K562 (cell line): ENCODE measurements at regions not wholly inside any gene's neighbourhood (a gene's known extent, or its start where the extent isn't known, plus 50 kb on each side); places are given as distances from the start of the nearest gene placed in this dataset.

ENCODE experiments used
- C11orf30 ChIP-seq: fragments of 450-650 bp; IDR thresholded peaks from 2 replicates; pipeline ENCODE4 v1.6.1; 2016; ENCODE audit warnings: low read depth, mild to moderate bottlenecking
- CHAMP1 ChIP-seq: fragments of 450-650 bp; IDR thresholded peaks from 2 replicates; pipeline ENCODE4 v1.6.1; 2016; ENCODE audit warnings: mild to moderate bottlenecking
- CREB5 ChIP-seq: fragments of 250-450 bp; sonication (Bioruptor Pico); IDR thresholded peaks from 2 replicates; pipeline ENCODE4 v1.5.0; 2020; ENCODE audit warnings: mild to moderate bottlenecking
- CTCFL ChIP-seq: IDR thresholded peaks from 2 replicates; pipeline ENCODE4 v1.6.1; 2011; ENCODE audit warnings: borderline replicate concordance, low read depth, mild to moderate bottlenecking, moderate library complexity, low read length; ENCODE audit not compliant: insufficient read depth, poor library complexity, severe bottlenecking
- FOXJ2 ChIP-seq: fragments of 200-800 bp; sonication (Bioruptor generic); IDR thresholded peaks from 2 replicates; pipeline ENCODE4 v1.6.1; 2016; ENCODE audit warnings: missing genetic modification characterization, missing compliant biosample characterization
- MAFK ChIP-seq: IDR thresholded peaks from 2 replicates; pipeline ENCODE4 v1.6.1; 2011; ENCODE audit warnings: low read length, improper control_type of control experiment
- MBD1 ChIP-seq: fragments of 250-450 bp; sonication (Bioruptor Pico); IDR thresholded peaks from 2 replicates; pipeline ENCODE4 v1.8.0; 2022; ENCODE audit warnings: inconsistent platforms
- NFATC3 ChIP-seq: fragments of 450-650 bp; IDR thresholded peaks from 2 replicates; pipeline ENCODE4 v1.6.1; 2017; ENCODE audit warnings: mild to moderate bottlenecking
- NR2C2 ChIP-seq, 2 experiments: fragments of 200-800 bp in 1 of 2; sonication (Bioruptor generic) in 1 of 2; sonication (generic) in 1 of 2; formaldehyde crosslinking in 1 of 2; IDR thresholded peaks; 2 replicates each; pipeline versions ENCODE4 v1.6.1 to v1.8.0; 2016 to 2022; ENCODE audit warnings: mild to moderate bottlenecking in 1 of 2, missing compliant biosample characterization in 1 of 2, missing genetic modification characterization in 1 of 2, missing genetic modification reagents in 1 of 2
- SETDB1 ChIP-seq: IDR thresholded peaks from one replicate; pipeline ENCODE4 v1.6.1; 2012; ENCODE audit warnings: low read length, control low read depth, inconsistent platforms
- SOX6 ChIP-seq: fragments of 450-650 bp; IDR thresholded peaks from 2 replicates; pipeline ENCODE4 v1.6.1; 2014; ENCODE audit warnings: mild to moderate bottlenecking
- ZNF253 ChIP-seq: fragments of 250-450 bp; sonication (Bioruptor Pico); conservative IDR thresholded peaks from 2 replicates; pipeline ENCODE4 v1.6.1; 2021; ENCODE audit warnings: mild to moderate bottlenecking
- ZNF263 ChIP-seq: sonication (generic); formaldehyde crosslinking; IDR thresholded peaks from 2 replicates; pipeline ENCODE4 v1.8.0; 2022; ENCODE audit warnings: mild to moderate bottlenecking, missing genetic modification reagents, borderline replicate concordance
- ZNF512 ChIP-seq: IDR thresholded peaks from 2 replicates; pipeline ENCODE4 v1.6.1; 2016; ENCODE audit warnings: missing genetic modification characterization, missing compliant biosample characterization

- TF ChIP-seq NR2C2 (CRISPR knock-in tag; IDR thresholded peaks at IDR 0.05), result no peak
- no peak for TF ChIP-seq NR2C2 (tag; IDR thresholded peaks at IDR 0.05)
- TF ChIP-seq CTCFL, result no peak
- TF ChIP-seq FOXJ2 (tag), result no peak
- peak; percentile 90 for TF ChIP-seq MAFK
- no peak for TF ChIP-seq ZNF512
- no peak for TF ChIP-seq ZNF263 (CRISPR knock-in tag)
- TF ChIP-seq CHAMP1, result no peak
- TF ChIP-seq SETDB1, result no peak
- peak; percentile 84 for TF ChIP-seq C11orf30
- no peak for TF ChIP-seq MBD1
- no peak for TF ChIP-seq CREB5 (CRISPR knock-in tag)
- no peak for TF ChIP-seq ZNF253 (CRISPR knock-in tag)
- TF ChIP-seq SOX6, result no peak
- TF ChIP-seq NFATC3, result no peak
- TF ChIP-seq, all 486 proteins: peak for 5
Observed at GRCh38 chr21:35906586-35906985, 153.7 kb downstream of the SETD4 start (continued).
